ENCODE measurements at regions not wholly inside any gene's neighbourhood (a gene's known extent, or its start where the extent isn't known, plus 50 kb on each side); places are given as distances from the start of the nearest gene placed in this dataset.
A peak's percentile ranks its signal among the peaks of the same experiment; 100 is the strongest.

GRCh38 chr3:66738625-66739365, 238.0 kb upstream of the LRIG1 start:
- no peak for TF ChIP-seq CTCF (conservative IDR thresholded peaks at IDR 0.05; ENCODE audit: low read depth, low read length)
- H3K4me3 ChIP-seq (ENCODE audit: low read depth, low read length), result no peak overlapping the region
- peak; percentile 81 for DNase-seq (ENCODE audit: low read depth)

DNA sequence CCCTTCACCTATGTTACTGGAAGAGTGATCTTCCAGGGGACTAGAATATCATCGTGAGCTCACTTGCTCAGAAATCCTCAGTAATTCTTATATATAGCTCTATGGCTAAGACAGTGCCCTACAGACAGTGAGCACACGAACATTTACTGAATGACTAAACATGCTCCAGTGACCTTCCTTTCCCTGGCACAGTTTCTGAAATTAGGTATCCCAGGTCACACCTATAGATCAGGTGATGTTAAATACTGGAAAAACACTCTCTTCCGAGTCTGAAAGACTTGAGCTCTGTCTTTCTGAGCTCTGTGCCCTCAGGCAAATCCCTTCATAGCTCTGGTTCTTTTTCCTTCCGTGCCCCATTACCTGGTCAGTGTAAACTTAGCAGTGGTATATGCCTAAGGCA, 239.4 kb upstream of the LRIG1 start:
- DNase-seq (ENCODE audit: low read depth), result no peak
- no peak for TF ChIP-seq CTCF (conservative IDR thresholded peaks at IDR 0.05; ENCODE audit: low read depth, low read length)

GRCh38 chr3:66744521-66744920, 243.7 kb upstream of the LRIG1 start:
- no peak overlapping the region for H3K4me3 ChIP-seq (ENCODE audit: low read depth, low read length)
- no peak for DNase-seq (ENCODE audit: low read depth)
- TF ChIP-seq CTCF (conservative IDR thresholded peaks at IDR 0.05; ENCODE audit: low read depth, low read length), result no peak

More for the DNA sequence above, 239.4 kb upstream of the LRIG1 start:
- H3K4me3 ChIP-seq (ENCODE audit: low read depth, low read length), result no peak overlapping the region

GRCh38 chr3:66744986-66745385, 244.2 kb upstream of the LRIG1 start:
- no peak for TF ChIP-seq CTCF (conservative IDR thresholded peaks at IDR 0.05; ENCODE audit: low read depth, low read length)
- H3K4me3 ChIP-seq (ENCODE audit: low read depth, low read length), result no peak overlapping the region
- no peak for DNase-seq (ENCODE audit: low read depth)

GRCh38 chr3:66747261-66747660, 246.4 kb upstream of the LRIG1 start:
- no peak overlapping the region for H3K4me3 ChIP-seq (ENCODE audit: low read depth, low read length)
- no peak for TF ChIP-seq CTCF (conservative IDR thresholded peaks at IDR 0.05; ENCODE audit: low read depth, low read length)
- no peak for DNase-seq (ENCODE audit: low read depth)

GRCh38 chr3:66747696-66748095, 246.9 kb upstream of the LRIG1 start:
- TF ChIP-seq CTCF (conservative IDR thresholded peaks at IDR 0.05; ENCODE audit: low read depth, low read length), result no peak
- DNase-seq (ENCODE audit: low read depth), result no peak
- no peak overlapping the region for H3K4me3 ChIP-seq (ENCODE audit: low read depth, low read length)

All from choroid plexus epithelial cell (primary cell).